CD4-positive, alpha-beta T cell treated with Interleukin-15 for 4 hours (primary cell): ENCODE measurements at regions not wholly inside any gene's neighbourhood (a gene's known extent, or its start where the extent isn't known, plus 50 kb on each side); places are given as distances from the start of the nearest gene placed in this dataset.
"Not testable (repeated sequence)": the region's sequence is repeated elsewhere in the genome, so short reads cannot be mapped to it uniquely, and the experiment has no call there.

Source experiments
- DNase-seq: peaks from one replicate; pipeline ENCODE4 v3.0.0-alpha.2; 2020; ENCODE audit warnings: low spot score

DNA sequence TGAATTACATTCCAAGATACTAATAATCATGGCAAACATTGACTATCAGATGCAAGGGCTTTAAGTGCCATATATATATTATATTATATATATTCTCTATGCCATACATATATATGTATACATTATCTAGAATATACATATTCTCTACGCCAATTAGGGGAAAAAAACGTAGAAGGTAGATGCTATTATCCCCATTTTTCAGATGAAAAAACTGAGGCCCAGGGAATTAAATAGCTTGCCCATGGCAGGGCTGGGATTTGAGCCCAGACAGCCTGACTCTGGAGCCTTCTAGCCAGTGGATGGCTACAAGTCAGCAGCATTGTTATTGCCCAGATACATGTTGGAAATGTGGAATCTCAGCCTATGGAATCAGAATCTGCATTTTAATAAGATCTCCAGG lies 116.0 kb upstream of the BTG1 start:
- no peak for DNase-seq

DNA sequence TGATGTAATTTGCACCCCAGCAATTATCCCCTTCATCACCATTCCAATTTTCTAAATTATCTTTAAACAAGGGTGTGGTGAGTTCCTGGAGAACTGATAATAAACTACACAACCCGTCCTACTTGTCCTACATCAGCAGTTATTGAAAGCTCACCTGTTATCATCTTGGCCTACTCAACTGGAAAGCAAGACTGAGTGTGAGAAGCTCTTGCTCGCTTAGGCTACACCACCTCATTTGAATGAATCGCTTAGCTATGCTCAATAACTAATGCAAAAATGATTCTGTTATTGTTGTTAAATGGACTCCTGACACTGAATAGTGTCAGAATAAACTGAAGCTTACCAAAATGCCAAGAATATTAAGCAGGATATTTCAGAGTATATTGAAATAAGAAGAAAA lies 115.4 kb upstream of the BTG1 start:
- no peak for DNase-seq

DNA sequence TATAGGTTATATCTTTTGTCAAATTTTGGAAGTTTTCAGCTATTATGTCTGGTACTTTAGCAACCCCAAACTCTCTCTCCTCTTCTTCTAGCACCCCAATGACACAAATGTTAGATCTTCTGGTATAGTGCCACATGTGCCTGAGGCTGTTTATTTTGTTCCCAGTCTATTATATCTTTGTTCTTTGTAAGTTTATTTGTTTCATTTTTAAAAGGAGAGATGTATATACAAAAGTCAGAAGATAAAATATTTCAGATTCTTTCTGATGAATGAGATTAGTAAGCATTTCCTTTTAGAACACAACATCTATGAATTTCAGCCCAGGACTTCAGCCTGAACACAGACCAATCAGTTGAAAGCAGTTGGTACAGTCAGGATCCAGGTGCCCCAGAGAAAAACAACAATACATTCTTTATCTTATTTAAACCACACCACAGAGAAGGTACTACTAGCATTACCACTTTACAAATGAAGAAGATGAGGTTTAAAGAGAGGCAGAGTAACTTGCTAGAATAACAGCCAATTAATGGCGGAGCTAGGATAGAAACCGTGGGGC lies 114.1 kb upstream of the BTG1 start:
- no peak for DNase-seq

DNA sequence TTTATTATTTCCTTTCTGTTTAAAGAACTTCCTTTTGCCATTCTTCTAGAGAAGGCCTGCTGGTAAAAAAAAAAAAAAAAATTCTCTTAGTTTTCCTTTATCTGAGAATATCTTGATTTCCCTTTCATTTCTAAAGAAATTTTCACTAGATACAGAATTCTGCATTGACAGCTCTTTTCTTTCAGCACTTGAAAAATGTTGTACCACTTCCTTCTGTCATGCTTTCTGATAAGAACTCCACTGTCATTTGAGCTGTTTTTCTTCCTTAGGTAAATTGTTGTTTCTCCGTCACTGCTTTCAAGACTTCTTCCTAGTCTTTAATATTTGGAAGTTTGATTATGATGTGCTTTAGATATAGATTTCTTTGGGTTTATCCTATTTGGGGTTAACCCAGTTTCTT lies 113.6 kb upstream of the BTG1 start:
- DNase-seq = no peak

DNA sequence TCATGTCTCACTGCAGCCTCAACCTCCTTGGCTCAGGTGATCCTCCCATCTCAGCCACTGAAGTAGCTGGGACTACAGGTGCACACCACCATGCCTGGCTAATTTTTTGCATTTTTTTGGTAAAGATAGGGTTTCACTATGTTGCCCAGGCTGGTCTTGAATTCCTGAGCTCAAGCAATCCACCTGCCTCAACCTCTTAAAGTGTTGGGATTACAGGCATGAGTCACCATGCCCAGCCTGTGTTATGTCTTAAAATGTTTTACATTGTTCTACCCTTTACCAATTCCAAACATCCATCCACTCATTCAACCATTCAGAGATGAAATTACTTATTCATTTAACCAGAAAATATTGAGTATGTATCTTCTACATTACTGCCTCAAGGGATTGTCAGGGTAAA lies 111.6 kb upstream of the BTG1 start:
- no peak for DNase-seq

DNA sequence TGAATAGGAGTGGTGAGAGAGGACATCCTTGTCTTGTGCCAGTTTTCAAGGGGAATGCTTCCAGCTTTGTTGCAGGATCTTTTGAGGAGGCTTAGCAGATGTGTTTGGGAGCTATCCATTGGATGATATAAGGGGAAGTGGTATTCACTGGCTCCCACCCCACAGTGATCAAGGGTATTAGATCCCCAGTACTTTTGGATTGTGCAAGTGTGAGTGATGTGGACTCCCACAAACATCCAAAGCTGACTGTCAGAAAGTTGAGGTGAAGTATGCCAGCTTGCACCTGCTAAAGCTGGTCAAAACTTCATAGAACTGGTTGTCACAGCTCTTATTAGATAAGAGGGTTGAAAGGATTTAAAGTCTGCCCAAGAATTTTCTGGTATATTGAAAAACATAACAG lies 110.1 kb upstream of the BTG1 start:
- no peak for DNase-seq

DNA sequence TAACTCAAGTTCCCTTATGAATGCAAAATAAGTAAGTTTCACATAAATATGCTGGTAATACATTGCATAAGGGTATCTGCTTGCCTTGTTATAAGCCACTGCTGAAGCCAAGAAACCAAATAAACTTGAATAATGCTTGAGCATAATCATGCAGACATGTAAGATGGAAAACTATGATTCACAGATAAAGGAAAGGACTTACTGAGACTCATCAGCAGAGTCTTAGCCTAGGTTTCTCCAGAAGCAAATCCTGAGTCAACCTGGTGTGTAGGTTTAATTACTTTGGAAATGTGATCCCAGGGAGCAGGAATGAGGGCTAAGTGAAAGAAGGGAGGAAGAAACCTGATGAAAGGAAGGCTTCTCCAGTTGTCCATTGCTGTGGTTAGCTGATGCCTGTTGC lies 107.7 kb upstream of the BTG1 start:
- no peak for DNase-seq

DNA sequence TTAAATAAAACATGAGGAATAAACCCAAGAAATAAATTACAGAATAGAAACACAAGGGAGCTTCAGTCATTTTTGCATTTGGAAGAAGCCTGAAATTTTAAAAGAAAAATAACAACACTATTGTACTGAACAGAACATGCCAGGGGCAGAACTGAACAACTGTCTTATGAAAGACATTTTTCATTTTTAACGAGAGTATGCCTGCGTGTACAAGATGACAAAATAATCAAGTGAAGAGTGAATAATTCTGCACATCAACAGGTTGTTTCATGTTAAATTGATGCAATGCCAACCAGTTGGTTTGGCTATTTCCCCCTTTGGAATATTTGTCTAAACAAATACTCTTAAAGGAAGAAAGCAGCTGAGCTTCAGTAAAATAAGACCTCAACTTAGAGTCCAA lies 103.3 kb upstream of the BTG1 start:
- no peak for DNase-seq

DNA sequence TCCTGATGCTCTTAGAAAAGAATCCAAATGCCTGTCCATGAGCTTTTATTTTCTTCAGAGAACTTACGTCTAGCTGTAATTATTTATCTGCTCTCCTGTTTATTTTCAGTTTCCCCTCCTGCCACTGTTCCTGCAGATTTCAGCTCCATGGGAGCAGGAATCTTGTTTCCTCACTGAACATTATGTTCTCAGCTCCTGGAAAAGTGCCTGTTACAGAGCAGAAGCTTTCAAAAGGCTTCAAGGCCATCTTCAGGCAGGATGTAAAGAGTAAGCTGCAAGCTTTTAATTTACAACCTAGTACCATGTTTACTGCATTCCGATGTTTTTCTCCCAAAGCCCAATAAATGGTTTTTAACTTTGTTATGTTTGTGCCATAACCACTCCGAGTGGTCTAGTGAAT lies 98.4 kb upstream of the BTG1 start:
- no peak for DNase-seq

DNA sequence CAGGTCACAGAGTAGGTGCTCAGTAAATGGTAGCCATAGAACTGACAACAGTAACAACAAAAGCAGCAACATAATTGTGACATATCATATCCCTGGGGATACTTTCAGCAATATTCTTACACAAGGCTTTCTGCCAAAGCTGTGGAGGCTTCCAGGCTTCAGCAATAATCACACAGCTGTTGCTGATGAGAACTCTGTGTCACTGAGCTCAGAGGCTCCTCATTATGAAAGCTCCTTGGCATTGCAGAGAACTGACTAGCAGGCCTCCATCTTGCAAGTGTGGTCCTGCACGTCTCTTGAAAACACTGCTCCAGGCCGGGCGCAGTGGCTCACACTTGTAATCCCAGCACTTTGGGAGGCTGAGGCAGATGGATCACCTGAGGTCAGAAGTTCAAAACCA lies 97.3 kb upstream of the BTG1 start:
- no peak for DNase-seq

DNA sequence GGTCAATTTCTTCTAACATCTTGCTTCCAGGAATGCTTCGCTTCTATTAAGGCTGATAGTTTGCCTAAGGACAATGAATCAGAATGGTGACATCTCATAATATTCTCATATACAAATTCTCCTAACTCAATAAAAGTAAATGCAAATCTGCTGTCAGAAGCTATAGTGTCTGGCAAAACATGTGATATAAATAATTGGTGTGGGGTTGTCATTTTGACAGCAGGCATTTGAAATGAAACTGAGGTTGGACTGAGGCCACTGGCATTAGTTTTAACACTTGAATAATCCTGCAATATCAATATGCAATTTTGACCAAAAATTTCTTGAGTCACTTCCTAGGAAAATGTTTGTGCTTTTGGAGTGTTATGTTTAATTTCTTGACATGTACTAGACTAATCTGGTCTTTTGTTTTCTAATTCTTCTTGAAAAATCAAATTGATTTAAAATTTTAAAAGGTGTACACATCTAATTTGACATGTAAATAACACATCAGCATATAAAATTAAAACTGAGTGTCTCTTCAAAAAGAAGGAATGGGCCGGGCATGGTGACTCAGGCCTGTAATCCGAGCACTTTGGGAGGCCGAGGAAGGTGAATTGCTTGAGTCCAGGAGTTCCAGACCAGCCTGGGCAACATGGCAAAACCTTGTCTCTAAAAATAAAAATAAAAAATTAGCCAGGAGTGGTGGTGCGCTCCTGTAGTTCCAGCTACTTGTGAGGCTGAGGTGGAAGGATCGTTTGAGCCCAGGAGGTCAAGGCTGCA lies 92.3 kb upstream of the BTG1 start:
- no peak for DNase-seq

DNA sequence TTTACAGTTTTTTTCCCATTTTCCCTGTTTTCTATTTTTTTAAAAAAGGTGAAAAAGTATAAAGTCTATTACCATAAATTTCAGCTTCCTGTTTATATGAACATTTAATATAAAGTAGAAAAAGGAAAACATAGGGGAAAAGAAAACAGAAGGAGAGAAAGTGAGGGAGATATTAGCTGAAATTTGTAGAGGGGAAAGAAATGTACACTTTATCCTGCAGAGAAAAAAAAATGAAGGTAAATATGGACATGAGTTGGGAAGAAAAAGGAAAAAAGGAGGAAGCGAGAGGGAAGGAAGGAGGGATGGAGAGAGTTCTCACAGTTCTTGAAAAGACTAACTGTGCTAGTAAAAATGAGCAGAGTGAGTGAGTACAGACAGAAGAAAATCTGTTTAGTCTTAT lies 91.6 kb upstream of the BTG1 start:
- no peak for DNase-seq

DNA sequence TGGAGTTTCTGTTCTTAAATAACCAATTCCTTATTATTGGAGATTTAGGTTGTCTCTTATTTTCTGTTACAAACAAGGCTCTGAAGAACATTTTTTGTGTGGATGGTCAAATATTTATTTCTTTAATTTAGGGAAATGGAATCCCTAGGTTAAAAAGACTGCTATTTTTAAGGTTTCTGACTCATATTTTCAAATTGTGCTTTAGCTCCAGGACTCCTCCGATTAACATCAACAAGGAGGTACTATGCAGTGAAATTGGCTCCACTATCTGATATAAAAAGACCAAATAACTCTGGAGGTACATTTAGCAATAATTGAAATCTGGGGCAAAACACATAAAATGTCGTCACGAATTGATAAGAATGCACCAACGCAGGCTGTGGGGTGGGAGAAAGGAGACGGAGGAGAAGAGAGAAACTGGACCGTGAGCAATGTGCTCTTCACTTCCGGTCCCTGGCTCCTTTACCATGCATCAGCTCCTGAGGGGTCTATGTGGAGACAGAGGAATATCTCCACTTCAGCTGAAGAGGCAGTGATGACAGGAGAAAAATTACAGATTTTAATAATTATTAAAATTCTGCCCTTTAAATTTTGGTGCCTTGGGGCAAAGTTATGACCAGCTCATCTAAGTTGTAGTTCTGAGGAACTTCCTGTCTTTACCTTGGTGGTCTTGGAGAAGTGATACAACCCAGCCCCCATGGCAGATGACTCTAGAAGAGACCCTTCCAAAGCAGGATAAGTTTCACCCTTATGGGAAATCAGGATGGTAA lies 90.2 kb upstream of the BTG1 start:
- no peak for DNase-seq

DNA sequence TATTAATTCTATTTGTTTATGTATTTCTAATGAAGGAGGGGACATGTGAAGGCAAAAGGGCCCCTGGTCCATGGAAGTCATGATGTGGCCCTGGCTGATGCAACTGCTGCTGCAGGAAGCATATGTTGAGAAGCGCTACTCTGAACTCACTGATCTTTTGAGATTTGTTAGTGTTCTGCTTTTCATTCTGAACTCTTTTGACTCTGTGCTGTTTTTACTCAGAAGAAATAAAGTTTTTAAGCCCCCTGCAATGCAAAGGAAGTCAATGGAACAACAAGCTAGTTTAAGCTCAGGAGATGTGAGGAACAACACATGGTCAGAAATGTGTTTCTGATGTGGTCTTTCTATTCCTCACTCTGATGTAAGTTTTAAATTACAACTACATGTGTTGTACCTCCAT lies 88.9 kb upstream of the BTG1 start:
- DNase-seq = no peak

DNA sequence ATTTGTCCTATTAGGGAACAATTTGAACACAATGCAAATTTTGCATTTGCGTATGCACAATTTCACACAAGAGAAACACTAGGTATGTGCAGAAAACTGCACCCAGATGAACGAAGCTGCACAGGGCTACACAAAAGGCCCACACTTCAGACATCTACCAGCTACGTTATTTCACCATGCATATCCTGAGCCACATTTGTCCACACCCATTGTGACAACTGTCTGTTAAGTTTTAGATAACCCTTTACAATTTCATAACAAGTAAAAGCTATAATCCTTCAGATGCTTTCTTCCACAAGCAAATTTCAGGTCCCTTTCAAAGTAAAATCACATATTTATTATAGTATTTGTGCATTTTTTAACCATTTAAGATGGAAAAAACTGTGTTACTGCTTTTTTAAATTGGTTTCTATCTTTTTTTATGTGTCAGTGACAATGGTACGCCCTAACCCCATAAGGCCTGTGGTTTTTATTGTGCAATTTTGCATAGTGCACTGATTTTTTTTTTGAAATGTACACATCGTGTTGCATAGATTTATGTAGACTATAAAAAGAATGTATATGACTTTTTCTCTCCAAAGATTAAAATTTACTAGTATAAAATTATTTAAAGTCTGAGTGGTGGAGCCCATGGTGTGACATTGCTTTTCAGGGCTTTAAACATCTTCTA lies 87.8 kb upstream of the BTG1 start:
- DNase-seq = no peak

DNA sequence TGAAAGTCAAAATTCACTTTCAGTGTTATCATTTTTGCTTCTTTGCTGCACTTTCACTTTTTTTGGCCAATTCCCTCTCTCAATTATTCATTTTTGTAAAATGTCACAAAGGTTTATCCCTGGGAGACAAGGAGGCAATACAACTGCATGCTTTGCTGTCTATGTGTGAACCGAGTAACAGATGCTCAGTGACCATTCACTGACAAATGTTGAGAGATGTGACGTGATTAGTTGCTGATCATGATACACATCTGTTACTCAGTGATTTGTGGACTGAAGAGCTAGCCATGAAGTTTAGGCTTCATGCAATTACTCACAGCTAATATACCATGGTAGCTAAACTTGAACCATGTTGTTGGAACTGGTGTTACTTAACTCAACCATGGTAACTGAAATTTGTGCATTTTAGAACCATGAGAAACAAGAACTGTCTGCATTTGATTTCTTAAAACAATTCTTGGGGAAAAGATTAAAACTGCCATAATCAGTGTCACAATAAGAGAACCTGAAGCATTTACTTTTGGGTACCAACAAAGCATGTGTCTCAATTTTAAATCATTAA lies 86.8 kb upstream of the BTG1 start:
- not testable (repeated sequence) for DNase-seq

DNA sequence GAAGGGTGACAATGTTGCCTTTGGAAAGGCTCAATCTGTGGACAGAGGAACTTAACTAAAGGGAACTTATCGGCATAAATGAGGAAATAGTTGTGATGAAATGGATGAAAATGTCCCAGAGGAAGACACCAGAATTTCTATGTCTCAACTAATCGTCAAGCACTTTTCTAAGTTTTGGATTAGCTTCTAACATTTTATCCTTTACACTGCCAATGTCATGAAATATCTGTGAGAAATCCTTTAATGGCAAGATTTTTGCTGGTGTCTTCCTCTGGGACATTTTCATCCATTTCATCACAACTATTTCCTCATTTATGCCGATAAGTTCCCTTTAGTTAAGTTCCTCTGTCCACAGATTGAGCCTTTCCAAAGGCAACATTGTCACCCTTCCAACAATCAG lies 86.3 kb upstream of the BTG1 start:
- DNase-seq = not testable (repeated sequence)

DNA sequence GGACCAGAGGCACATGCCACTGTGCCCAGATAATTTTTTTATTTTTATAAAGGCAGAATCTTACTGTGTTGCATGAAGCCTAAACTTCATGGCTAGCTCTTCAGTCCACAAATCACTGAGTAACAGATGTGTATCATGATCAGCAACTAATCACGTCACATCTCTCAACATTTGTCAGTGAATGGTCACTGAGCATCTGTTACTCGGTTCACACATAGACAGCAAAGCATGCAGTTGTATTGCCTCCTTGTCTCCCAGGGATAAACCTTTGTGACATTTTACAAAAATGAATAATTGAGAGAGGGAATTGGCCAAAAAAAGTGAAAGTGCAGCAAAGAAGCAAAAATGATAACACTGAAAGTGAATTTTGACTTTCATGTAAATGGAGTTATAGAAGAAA lies 85.9 kb upstream of the BTG1 start:
- DNase-seq = not testable (repeated sequence)

DNA sequence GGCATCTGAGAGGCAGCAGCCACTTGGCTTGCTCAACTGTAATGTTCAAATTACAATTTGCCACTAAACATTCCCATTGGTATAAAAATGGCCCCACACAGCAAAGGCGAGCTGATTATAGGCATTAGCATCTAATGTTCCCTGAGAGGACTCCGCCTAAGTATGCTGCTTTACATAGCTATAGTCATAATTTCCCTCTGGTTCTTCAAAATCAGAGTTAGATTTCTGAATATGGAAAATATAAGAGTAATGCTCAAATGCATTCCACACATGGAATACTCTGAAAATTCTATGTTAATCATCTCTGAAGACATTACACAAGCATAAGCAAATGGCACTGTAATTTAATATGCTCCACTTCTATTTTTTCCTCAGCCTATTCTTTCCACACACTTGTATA lies 83.7 kb upstream of the BTG1 start:
- no peak for DNase-seq

DNA sequence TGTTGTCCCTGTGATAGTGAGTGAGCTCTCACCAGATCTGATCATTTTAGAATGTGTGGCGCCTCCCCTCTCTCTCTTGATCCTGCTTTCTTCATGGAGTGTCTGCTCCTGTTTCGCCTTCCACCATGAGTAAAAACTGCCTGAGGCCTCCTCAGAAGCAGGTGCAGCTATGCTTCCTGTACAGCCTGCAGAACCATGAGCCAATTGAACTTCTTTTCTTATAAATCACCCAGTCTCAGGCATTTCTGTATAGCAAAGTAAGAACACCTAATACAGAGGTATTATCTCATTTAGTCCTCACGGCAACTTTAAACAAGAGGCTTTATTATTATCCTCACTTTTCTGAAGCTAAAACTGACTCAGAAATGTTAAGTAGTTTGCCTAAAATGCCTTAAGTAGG lies 81.3 kb upstream of the BTG1 start:
- DNase-seq = no peak

DNA sequence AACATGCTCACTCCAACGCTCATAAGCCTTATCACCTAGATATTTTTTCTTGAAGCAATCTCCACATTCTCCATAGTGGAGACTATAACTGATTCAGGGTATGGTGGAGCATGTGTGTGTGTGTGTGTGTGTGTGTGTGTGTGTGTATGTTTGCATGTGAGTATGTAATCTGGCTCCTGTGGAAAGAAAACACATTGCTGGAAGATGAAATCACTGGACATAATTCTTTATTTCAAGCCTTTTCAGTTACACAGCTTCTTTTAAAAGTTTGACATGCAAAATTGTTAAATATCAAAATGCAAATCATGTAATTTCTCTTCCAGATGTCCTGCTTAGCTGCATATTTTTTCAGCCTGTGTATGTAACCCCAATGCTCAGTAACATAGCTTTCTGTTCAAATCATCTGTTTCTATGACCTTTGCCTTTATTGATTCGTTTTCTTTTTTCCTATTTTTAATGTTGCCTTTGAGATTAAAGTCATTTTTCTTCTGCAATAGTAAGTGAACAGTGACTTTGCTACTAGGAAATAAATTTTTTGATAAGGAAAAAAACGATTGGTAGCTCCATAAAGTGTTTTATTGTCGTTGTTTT lies 80.5 kb upstream of the BTG1 start:
- DNase-seq = no peak

DNA sequence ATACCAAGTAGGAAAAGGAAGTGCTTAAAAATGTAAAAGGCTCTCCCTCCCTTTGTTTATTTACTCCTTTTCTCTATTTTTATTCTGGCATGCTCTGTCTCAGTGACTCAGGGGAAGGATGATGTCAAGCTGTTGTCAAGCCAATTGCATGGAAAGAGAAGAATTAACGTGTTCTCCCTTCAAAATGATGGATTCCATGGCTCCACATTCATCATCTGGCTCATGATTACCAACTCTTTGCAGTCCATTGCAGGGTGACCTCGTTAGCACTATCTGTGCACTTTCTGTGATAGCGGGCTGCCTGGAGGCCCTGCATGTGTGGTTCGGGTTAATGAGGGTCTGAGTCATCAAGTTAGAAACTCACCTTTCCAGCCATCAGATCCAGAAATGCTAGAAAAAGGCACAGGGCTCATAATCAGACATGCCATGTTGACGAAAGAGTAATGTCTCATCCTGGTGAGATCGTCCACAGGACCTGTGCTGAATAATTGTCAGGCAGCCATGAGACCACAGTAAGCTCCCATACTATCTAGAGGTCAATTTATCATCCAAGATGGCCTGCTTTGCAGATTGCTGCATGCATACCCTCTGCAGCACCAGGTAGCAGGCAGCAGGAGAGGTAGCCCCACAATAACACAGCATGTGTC lies 79.2 kb upstream of the BTG1 start:
- no peak for DNase-seq
